ENCODE measurements at regions not wholly inside any gene's neighbourhood (a gene's known extent, or its start where the extent isn't known, plus 50 kb on each side); places are given as distances from the start of the nearest gene placed in this dataset.
"Not testable (repeated sequence)": the region's sequence is repeated elsewhere in the genome, so short reads cannot be mapped to it uniquely, and the experiment has no call there.

GRCh38 chr11:4251085-4251484 is 117.1 kb downstream of the OR52B4 start:
- TF ChIP-seq CTCF (IDR thresholded peaks at IDR 0.05; ENCODE audit: poor library complexity); EZH2 (IDR thresholded peaks at IDR 0.05; ENCODE audit: borderline replicate concordance): not testable (repeated sequence)
